Lower lobe of right lung (tissue), 2 donors: ENCODE measurements at regions not wholly inside any gene's neighbourhood (a gene's known extent, or its start where the extent isn't known, plus 50 kb on each side); places are given as distances from the start of the nearest gene placed in this dataset.

Experiments used
- ATAC-seq, 2 donors: fragments of 200-7000 bp; cut with Tn5 transposase; one replicate each; pipeline ENCODE4 v1.9.1; 2020 to 2022; ENCODE audit warnings: mild to moderate bottlenecking in 2 of 2, moderate library complexity in 2 of 2
- DNase-seq: peaks from one replicate; pipeline ENCODE4 v3.0.0-alpha.2; 2020
- H3K27ac ChIP-seq: fragments of 200-600 bp; one replicate; pipeline ENCODE4 v1.8.0; 2022
- H3K27me3 ChIP-seq: fragments of 200-600 bp; one replicate; pipeline ENCODE4 v1.8.0; 2022; ENCODE audit warnings: low read depth
- H3K36me3 ChIP-seq: fragments of 200-600 bp; one replicate; pipeline ENCODE4 v1.8.0; 2022; ENCODE audit warnings: mild to moderate bottlenecking
- H3K4me1 ChIP-seq: fragments of 200-600 bp; one replicate; pipeline ENCODE4 v1.8.0; 2022
- H3K4me3 ChIP-seq: fragments of 200-600 bp; one replicate; pipeline ENCODE4 v1.8.0; 2022; ENCODE audit warnings: mild to moderate bottlenecking
- H3K9me3 ChIP-seq: fragments of 200-600 bp; one replicate; pipeline ENCODE4 v1.8.0; 2022
- intact Hi-C: fragments of 100-400 bp; cut with DNase I; formaldehyde crosslinking; loops from one replicate; pipeline ENCODE4 v1.11.0; 2022
- TF ChIP-seq, protein P1 (sequence below): fragments of 200-600 bp; IDR thresholded peaks from one replicate; pipeline ENCODE4 v1.8.0; 2022; ENCODE audit warnings: antibody characterized with exemption, mild to moderate bottlenecking
- donor health status: DM: no; HTN: yes; CAD: no; lungs with severe emphysema.

GRCh38 chr1:69055194-69055593, 512.5 kb upstream of the LRRC7 start:
- Histone ChIP-seq H3K27ac (no peak overlapping the region), H3K4me3 (no peak overlapping the region), H3K27me3 (no peaks in the 10 kb centered on the region), H3K9me3 (no peaks in the 10 kb centered on the region), H3K4me1 (no peaks in the 10 kb centered on the region), H3K36me3 (no peaks in the 10 kb centered on the region)
- TF ChIP-seq, protein P1, sequence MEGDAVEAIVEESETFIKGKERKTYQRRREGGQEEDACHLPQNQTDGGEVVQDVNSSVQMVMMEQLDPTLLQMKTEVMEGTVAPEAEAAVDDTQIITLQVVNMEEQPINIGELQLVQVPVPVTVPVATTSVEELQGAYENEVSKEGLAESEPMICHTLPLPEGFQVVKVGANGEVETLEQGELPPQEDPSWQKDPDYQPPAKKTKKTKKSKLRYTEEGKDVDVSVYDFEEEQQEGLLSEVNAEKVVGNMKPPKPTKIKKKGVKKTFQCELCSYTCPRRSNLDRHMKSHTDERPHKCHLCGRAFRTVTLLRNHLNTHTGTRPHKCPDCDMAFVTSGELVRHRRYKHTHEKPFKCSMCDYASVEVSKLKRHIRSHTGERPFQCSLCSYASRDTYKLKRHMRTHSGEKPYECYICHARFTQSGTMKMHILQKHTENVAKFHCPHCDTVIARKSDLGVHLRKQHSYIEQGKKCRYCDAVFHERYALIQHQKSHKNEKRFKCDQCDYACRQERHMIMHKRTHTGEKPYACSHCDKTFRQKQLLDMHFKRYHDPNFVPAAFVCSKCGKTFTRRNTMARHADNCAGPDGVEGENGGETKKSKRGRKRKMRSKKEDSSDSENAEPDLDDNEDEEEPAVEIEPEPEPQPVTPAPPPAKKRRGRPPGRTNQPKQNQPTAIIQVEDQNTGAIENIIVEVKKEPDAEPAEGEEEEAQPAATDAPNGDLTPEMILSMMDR = no peak
- no peak for ATAC-seq
- intact Hi-C loops = no loop called here
- DNase-seq = no peak

GRCh38 chr1:69058454-69058853, 509.3 kb upstream of the LRRC7 start:
- intact Hi-C loops = no loop called here
- H3K9me3 ChIP-seq = no peaks in the 10 kb centered on the region
- no peaks in the 10 kb centered on the region for H3K27me3 ChIP-seq
- H3K4me1 ChIP-seq = no peaks in the 10 kb centered on the region
- TF ChIP-seq, protein P1 = no peak
- H3K27ac ChIP-seq = no peak overlapping the region
- ATAC-seq (no peak), DNase-seq (no peak)
- no peak overlapping the region for H3K4me3 ChIP-seq
- no peaks in the 10 kb centered on the region for H3K36me3 ChIP-seq

- Histone ChIP-seq H3K36me3 (no peaks in the 10 kb centered on the region), H3K9me3 (no peaks in the 10 kb centered on the region), H3K27me3 (no peaks in the 10 kb centered on the region), H3K4me3 (no peak overlapping the region), H3K27ac (no peak overlapping the region), H3K4me1 (no peaks in the 10 kb centered on the region)
- ATAC-seq (no peak), DNase-seq (no peak)
- intact Hi-C loops = no loop called here
- TF ChIP-seq, protein P1 = no peak
Observed at GRCh38 chr1:69070660-69071373, 496.9 kb upstream of the LRRC7 start.

DNA sequence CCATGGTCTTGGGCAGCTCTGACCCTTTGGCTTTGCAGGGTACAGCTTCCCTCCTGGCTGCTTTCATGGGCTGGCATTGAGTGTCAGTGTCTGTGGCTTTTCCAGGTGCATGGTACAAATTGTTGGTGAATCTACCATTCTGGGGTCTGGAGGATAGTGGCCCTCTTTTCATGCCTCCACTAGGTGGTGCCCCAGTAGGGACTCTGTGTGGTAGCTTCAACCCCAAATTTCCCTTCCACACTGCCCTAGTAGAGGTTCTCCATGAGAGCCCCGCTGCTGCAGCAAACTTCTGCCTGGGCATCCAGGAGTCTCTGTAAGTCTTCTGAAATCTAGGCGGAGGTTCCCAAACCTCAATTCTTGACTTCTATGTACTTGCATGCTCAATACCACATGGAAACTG, 494.5 kb upstream of the LRRC7 start:
- intact Hi-C loops = no loop called here
- TF ChIP-seq, protein P1 = no peak
- no peak overlapping the region for H3K27ac ChIP-seq
- H3K4me1 ChIP-seq = no peaks in the 10 kb centered on the region
- ATAC-seq = no peak
- H3K36me3 ChIP-seq = no peaks in the 10 kb centered on the region
- H3K4me3 ChIP-seq = no peak overlapping the region
- DNase-seq = no peak
- H3K27me3 ChIP-seq = no peaks in the 10 kb centered on the region
- H3K9me3 ChIP-seq = no peaks in the 10 kb centered on the region

GRCh38 chr1:69076631-69077030, 491.1 kb upstream of the LRRC7 start:
- Histone ChIP-seq H3K4me3 (no peak overlapping the region), H3K27me3 (no peaks in the 10 kb centered on the region), H3K9me3 (no peaks in the 10 kb centered on the region), H3K4me1 (no peaks in the 10 kb centered on the region), H3K27ac (no peak overlapping the region), H3K36me3 (no peaks in the 10 kb centered on the region)
- no peak for ATAC-seq
- no peak for DNase-seq
- TF ChIP-seq, protein P1 = no peak
- intact Hi-C loops = no loop called here
